ENCODE measurements at regions not wholly inside any gene's neighbourhood (a gene's known extent, or its start where the extent isn't known, plus 50 kb on each side); places are given as distances from the start of the nearest gene placed in this dataset.

DNA sequence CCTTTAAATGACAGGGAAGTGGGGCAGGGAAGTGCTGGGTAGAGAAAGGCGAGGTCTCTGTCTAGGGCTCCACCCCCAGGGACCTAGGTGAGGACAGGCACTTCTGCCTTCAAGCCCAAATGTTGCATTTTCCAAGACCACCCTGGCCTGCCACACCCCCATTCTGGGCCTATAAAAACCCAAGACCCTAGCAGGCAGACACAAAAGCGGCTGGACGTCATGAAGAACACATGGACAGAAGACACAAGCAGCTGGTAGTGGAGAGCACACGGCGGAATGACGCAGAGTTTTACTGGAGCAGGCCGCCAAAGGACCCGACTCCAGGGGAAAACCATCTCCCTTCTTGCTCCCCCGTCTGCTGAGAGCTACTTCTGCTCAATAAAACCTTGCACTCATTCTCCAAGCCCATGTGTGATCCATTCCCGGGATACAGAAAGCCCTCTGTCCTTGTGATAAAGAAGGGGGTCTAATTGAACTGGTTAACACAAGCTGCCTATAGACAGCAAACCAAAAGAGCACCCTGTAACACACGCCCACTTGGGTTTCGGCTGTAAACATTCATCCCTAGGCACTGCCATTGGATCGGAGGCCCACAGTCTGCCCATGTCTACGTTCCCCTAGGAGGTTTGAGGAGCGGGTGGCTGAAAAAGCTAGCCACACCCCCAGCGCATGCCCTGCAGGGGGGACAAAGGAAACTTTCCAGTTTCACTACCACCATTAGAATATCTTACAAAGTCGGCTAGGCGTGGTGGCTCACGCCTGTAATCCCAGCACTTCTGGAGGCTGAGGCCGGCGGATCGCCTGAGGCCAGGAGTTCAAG, 622.2 kb upstream of the SALL1 start:
- intact Hi-C loops (cut with DNase I): no loop called here
- no peak for DNase-seq (ENCODE audit: low spot score)

DNA sequence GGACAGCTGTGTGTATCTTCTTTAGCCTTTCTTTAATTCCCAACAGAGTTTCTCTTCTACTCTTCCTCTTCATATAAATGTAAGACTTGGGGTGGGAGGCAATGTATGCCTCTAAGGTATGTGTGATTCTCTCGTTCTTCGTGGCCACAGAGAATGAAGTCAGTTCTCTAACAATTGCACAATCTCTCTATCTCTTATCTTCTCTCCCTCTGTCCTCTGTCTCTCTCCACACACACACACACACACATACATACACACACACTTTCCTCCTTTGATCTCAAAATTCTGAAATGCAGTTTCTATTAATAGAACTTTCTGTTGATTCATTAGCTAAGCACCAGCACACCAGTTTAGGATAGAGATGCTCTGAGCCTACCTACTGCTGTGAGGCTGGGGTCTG, 615.7 kb upstream of the SALL1 start:
- intact Hi-C loops (cut with DNase I): no loop called here
- DNase-seq (ENCODE audit: low spot score): no peak

DNA sequence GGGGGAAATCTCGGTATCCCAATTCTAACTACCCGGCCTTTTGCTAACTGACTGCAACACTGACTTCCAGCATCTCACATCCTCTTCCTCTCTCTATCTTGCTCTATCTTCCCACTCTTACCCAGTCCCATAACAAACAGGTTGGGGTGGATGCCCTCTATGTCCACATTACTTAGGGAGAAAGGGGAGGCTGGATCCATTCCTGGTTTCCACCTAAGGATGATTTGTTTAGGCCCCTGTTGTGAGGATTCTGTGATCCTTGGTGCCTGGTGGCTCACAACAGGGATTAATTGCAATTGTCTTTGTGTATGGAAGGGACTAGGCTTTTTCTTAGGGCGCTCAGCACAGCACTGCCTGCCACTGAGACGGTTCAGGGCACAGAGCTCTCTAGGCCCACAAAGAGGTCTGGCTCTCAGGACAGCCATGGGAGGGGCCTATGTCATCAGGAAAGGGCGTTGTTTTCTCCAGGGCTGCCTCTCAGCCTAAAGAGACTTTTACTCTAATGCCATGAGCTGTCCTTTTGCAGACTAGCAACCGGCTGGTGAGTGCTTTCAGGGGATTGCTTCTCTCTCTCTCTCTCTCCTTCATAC, 612.1 kb upstream of the SALL1 start:
- DNase-seq (ENCODE audit: low spot score): no peak
- intact Hi-C loops (cut with DNase I): no loop called here

DNA sequence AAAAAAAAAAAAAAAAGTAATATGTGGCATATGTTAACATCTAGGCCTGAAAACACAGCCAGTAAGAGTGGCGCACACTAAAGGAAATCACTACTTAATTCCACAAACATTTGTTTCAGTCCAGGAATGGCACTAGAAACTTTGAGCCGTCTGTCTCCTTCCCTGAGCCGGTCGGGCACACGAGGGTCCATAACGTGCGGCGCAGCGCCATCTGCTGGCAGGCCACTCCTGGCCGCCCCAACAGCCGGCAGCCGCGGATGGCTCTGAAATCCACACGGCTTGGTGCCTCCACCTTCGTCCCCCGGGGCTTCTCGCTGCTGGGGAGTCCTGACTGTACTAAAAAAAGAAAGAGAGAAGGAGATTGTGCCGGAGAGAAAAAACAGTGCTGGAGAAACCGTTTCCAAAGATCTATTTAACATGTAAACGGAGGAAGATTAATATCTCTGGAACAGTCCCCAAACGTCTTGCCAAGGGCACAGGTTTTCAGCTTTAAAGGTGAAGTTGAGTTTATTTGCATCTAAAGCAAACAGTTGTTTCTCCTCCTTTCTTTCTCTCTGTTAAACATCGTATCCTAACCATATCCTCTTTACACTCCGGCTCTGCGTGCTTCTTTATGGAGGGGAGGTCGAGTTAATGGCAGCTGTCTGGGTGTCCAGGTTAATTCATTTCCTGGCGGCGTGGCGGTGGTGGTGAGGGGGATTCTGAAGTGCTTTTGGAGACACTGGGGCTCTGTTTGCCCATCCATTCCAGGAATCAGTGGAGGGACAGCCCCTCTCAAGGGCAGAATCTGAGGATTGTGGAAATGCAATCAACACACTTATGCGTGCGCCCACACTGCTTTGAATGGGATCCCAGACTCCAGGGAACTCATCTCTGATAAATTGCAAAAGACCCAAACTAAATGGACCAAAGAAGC, 611.3 kb upstream of the SALL1 start:
- DNase-seq (ENCODE audit: low spot score): peak; percentile 87

DNA sequence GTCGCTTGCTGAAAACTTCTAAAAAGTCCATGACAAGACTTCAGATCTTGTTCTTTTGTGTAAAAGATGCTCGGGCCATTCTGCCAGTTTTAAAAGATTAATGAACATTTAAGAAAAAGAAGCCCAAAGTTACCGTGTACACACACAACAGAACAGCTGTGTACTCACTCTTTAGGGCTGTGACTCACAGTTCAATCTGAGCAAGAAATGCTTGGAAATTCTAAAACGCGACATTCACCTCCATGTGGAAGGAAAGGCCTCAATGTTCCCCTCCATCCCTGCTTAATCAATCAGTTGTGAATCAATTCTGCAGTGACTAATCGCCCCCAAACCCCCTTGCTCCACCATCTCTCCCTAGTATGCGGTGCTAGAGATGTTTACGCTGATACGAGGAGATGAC, 609.9 kb upstream of the SALL1 start:
- intact Hi-C loops (cut with DNase I): no loop called here
- no peak for DNase-seq (ENCODE audit: low spot score)

More for the DNA sequence above, 611.3 kb upstream of the SALL1 start:
- intact Hi-C loops (cut with DNase I): no loop called here

DNA sequence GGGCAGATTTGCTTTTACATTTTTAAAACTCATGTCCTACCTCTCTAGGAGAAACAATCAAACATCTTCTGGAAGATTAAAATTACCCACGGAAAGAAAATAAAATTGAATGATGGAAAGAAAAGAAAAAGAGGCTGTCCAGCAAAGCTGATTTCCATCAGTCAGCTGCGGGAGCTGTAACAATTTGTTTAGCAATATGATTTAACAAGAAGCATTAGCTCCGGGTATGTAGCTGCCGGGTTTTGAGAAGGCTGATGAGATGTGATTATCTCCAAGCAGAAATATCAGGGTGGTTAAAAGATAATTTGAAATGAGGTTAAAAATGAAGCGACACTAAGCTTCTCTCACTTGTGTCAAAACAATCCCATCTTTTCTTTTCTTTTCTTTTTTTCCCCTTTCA, 608.9 kb upstream of the SALL1 start:
- no peak for DNase-seq (ENCODE audit: low spot score)
- intact Hi-C loops (cut with DNase I): no loop called here

DNA sequence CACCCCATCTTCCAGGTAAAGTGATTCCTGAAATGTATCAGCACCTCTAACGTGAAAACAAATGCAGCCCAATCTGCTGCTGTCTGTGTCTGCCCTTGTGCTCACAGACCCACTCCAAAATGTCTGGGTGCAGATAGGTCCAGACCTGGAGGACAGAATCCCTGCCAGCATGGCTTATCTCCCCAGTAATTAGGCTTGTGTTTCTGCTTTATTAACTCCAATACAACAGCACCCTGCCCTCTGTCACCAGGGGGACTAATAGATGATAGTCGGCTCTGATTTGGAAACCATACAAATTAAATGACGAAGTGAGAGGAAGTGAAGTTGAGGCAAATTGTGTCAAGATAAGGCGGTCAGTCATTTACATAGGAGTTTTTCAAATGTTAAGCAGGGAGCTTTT, 608.3 kb upstream of the SALL1 start:
- intact Hi-C loops (cut with DNase I): no loop called here
- DNase-seq (ENCODE audit: low spot score): no peak

DNA sequence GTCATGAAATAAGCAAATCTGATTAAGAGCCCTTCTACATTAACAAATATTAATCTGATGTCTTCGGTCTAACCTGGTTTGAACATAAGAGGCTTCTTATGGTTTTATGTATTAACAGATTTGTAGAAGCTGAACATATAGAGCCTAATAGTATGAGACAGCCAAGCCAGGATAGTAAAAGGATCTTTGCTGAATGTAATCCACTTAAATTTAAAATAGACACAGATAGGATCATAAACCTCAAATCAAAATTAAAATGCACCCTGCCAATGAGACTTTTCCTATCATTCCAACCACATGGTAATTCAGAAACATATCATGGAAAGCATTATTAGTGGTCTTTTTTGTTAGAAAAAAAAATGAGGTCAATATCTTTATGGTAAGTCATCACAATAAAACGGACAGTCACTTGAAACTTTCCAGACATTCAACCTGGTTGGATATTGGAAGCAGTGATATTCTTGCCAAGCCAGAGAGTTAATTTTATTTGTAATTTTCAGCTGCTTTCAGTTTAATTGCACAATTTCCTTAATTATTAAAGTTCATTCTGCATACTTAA, 606.9 kb upstream of the SALL1 start:
- intact Hi-C loops (cut with DNase I): no loop called here

DNA sequence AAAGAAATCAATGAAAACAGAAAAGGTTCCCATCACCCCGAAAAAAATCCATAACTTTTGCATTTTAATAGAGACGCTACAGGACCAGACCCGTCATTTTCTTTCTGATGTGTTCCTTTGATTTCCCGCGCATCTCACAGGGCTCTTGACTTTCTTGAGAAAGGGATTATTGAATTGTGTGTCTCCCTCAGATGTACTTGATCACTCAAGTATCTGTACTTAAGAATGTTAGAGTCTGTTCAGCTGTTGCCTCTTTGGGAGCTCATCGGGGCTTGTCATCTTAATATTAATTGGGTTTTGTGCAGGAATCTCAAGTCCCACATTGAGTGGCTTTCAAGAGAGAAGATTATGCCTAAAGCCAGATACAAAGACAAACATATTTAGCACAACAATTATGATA, 606.4 kb upstream of the SALL1 start:
- intact Hi-C loops (cut with DNase I): no loop called here
- DNase-seq (ENCODE audit: low spot score): no peak

More for the DNA sequence above, 606.9 kb upstream of the SALL1 start:
- DNase-seq (ENCODE audit: low spot score): no peak

DNA sequence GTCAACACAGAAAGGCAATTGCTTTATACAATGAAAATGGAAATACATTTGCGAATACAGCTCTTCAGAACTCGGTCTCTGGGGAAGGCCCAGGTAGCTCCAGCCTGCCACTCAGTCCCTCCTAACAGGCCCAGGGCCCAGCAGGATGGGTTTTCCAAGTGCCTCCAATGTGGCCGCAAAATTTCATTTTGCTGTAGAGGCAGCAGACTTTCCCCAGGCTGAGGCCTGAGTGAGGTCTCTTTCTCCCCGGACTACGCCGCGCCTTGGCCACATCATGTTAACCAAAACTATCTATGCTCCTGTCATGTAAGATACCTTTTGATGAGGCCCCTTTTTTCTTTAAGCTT, 606.0 kb upstream of the SALL1 start:
- no peak for DNase-seq (ENCODE audit: low spot score)
- intact Hi-C loops (cut with DNase I): no loop called here

DNA sequence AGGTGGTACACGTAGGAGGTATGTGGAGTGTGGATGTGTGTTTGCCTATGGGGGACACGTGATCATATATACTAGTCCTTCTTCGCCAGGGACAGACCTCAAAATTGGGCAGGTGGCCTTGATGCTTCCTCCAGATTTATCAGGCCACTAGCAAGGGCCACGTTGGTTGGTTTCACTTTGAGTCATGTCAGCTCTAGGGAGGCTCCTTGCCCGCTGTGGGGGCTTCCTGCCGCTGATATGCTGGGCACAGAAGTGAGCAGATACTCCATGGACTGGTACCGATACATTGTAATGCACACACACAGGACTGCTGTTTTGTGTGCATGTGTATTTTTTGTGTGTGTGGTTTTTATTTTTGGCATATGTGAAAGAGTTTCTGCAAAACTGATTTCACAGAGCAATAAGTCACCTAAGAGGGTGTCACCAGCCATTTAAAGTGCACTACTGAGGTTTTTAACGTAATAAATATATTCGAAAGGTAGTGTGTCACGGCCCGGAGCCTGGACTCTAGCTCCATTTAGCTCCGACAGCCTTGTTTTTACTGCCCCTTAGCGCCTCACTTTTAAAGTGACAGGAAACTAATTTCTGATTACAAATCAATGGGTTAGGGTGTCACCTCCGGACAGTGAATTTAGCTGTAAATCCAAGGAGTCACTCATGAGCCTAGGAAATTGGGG, 605.5 kb upstream of the SALL1 start:
- DNase-seq (ENCODE audit: low spot score): no peak
- intact Hi-C loops (cut with DNase I): no loop called here

DNA sequence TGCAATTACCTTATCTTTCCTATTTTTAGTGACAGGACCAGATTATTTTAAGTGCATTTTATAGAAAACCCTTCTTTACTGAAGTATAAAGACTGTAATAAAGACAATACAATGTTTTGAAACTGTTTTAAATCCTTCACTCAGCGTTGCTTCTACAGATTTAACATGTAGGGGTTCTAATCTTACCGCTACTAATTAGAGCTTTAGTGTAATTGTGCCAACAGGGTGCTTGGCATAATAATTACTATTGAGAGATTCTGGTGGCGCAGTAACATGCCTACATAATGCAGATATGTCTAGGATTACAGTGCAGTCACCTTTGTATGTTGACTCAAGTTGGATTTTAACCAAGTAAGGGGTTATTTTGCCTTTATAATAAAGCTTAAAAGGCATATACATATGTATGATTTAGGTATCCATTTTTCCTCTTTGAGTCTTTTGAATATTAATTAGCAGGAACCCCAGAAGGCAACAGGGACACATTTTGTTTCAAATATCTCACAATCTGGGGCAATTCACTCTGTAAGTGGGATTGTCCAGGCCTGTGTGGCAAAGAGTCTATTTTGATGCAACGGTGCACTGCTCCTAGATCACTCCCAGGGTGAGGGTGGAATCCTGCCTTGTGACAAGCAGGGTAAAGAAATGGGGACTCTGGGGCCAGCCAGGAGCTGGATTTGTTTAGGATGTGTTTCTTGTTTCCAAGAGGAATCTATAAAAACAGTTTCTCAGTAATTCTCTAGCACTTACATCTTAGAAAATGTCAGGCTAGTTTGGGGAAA, 604.7 kb upstream of the SALL1 start:
- intact Hi-C loops (cut with DNase I): no loop called here
- DNase-seq (ENCODE audit: low spot score): no peak

DNA sequence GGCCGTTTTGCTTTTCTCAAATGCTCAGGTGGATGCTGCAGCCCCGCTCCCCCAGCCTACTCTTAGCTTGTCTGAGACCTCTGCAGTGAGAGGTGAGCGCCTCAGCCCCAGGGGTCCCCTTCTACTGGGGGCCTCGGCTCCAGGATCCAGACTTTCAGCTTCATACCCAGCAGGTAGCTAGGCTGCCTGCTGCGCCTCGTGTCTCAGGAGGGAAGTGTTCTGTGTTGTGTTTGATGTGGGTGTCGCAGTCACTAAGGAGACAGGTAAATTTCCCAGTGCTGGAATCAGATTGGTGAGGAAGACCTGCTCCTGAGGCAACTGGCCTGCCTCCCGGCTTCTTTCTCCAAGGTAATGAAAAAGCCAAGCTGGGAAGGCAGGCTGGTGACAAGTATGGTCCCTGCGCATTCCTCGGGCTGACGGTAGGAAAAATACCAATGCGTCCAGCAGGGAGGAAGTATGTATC, 604.0 kb upstream of the SALL1 start:
- no peak for DNase-seq (ENCODE audit: low spot score)
- intact Hi-C loops (cut with DNase I): no loop called here

DNA sequence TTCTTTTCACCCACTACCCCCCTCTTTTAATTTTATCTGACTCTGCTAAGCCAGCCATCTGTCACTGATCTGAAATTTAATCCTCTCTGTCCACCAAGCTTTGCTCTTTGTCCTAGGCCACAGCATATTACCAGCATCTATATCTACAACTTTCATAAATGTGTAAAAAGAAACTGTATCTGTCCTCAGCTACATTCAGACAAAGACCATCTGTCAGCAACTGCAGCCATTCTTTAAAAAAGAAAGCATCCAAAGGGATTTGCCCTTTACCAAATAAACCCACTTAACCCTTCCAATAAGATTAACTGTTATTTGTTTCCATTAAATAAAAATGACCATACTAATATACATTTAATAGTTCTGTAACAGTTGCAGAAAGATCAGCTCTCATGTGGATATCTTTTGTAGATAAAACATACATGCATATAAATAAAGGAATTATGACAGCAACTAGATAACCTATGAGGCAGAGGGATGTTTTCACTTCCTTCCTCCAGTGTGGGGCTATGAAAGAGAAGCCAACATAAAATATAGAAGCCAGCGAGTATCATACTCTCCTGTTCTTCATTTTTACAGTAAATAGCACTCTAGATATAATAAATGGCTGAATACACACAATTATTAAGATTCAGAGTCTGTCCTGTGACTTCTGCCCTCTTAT, 602.5 kb upstream of the SALL1 start:
- intact Hi-C loops (cut with DNase I): no loop called here
- DNase-seq (ENCODE audit: low spot score): no peak

DNA sequence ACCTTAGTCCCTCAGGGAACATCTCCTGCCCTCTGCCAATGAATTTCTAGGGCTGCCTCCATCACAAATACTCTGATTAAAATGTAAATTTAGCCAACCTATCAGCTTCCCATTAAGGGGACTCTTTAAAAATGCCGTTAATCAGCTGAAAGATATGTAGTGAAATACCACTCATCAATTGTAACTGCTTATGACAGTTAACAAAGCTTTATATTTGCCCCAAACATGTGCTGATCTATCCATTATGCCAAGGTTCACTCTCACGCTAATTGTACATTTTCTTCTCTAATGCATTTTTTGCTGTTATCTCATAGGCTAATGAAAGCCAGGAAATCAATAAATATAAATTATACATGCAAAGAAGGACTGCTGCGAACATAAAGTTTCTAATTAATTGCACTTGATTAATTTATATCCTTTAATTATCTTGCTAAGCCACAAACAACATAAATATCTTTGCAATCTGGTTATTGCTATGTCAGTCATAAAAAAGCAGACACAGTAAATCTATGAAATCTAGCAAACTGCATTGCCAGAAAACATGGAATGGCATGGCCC, 601.4 kb upstream of the SALL1 start:
- intact Hi-C loops (cut with DNase I): no loop called here

DNA sequence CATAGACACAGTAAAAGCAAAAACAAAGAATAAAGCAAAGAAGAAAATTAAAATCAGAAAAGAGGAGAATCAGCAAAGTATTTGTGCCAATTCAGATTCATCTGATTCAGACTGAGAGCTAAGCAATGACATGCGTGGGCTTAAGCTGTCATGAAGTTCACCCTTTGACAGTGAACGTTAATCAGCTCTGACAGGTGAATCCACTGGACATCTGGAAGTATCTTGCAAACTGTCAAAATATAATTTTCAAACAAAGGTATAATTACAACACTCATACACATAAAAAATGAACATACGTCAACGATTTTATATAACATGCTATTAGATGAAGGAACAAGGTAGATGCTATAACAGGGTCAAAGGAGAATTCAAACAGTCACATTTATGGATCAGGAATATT, 596.3 kb upstream of the SALL1 start:
- intact Hi-C loops (cut with DNase I): no loop called here
- no peak for DNase-seq (ENCODE audit: low spot score)

More for the DNA sequence above, 601.4 kb upstream of the SALL1 start:
- DNase-seq (ENCODE audit: low spot score): no peak

DNA sequence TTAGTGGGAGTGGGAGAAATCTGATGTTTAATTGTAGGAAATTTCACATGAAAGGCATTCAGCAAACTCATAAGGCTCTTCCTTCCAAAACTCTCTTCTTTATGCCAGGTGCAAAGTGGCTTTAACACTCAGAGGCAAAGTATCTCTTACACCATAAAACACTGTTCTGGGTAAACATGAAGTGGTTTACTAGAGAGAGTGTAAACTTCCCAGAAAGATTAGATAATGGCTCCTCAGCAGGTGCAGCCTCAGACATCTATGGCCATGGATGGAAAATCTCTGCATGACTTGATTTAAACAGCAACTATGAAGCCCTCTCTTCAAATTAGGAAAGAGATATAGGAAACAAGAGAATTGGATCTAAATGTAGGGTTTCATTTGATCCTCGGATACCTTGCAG, 583.1 kb upstream of the SALL1 start:
- intact Hi-C loops (cut with DNase I): no loop called here
- no peak for DNase-seq (ENCODE audit: low spot score)

DNA sequence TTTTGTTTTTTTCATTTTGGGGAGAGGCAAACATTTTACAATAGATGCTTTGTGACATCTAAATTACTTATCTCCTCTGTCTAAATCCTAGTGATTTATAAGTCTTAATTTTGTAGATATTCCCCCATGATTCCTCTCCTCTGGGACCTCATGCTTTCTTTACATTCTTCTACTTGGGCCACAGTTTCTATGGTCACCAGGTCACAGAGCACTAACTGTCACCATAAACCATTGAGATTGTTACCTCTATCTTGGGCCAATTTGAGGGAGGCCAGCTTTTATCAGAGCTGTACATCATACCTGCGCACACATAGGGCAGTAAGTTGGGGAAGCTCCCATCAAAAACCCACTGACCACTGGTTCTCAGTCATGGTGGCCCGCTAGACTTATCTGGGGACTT, 582.1 kb upstream of the SALL1 start:
- no peak for DNase-seq (ENCODE audit: low spot score)
- intact Hi-C loops (cut with DNase I): no loop called here
